ENCODE measurements at regions not wholly inside any gene's neighbourhood (a gene's known extent, or its start where the extent isn't known, plus 50 kb on each side); places are given as distances from the start of the nearest gene placed in this dataset.

GRCh38 chr15:24761704-24762302 lies 86.2 kb downstream of the NPAP1 start:
- no peaks in the 10 kb centered on the region for H3K4me1 ChIP-seq (ENCODE audit: control insufficient read depth, insufficient read depth, low read length)
- in situ Hi-C loops (cut with MboI; ENCODE audit: low sequenced_read_pairs) (no loop called here), dilution Hi-C loops (cut with HindIII; ENCODE audit: low sequenced_read_pairs, unreplicated experiment) (no loop called here), intact Hi-C loops (cut with micrococcal nuclease) (no loop called here)
- CTCF ChIA-PET = interaction anchor here (0.6 to 0.7 kb wide), 2 partner anchors 318 to 837 kb away, joined by 3 read pairs; no protein-coding TSS in a partner anchor
- no peaks in the 10 kb centered on the region for H3K27me3 ChIP-seq (ENCODE audit: control insufficient read depth, insufficient read depth, low read length)
- H3K4ac ChIP-seq (ENCODE audit: low read depth, low read length) = no peak overlapping the region
- H3K9ac ChIP-seq (ENCODE audit: low read depth, low read length) = no peak overlapping the region
- no peak overlapping the region for H3K4me2 ChIP-seq (ENCODE audit: low read depth, low read length)
- H3K18ac ChIP-seq (ENCODE audit: low read depth, low read length) = no peak overlapping the region
- ATAC-seq (ENCODE audit: low read depth) = peak; percentile 56
- no peak overlapping the region for H3K14ac ChIP-seq (replicated peaks; ENCODE audit: low read depth, low read length)
- no peak overlapping the region for H2BK20ac ChIP-seq (ENCODE audit: low read depth, low read length)
- H4K91ac ChIP-seq (ENCODE audit: insufficient read depth, low read depth, low read length) = no peak overlapping the region
- no peak overlapping the region for H2BK5ac ChIP-seq (ENCODE audit: low read depth, low read length, poor library complexity, severe bottlenecking)
- no peak overlapping the region for H3K56ac ChIP-seq (ENCODE audit: extremely low read depth, insufficient read depth, low read length)
- no peak overlapping the region for H2AFZ ChIP-seq (replicated peaks; ENCODE audit: low read length, poor library complexity)
- H4K5ac ChIP-seq (ENCODE audit: low read depth, low read length) = no peak overlapping the region
- H2BK15ac ChIP-seq (ENCODE audit: low read depth, low read length) = no peak overlapping the region
- H3K36me3 ChIP-seq (ENCODE audit: control insufficient read depth, insufficient read depth, low read length) = no peaks in the 10 kb centered on the region
- POLR2A ChIA-PET (ENCODE audit: unreplicated experiment) = no interaction called here
- WGBS, 2 experiments (ENCODE audit: extremely low coverage in 2 of 2, insufficient read length in 1 of 2) = no CpG with 5 or more reads among the region's 5 CpGs
- no TSS peak for BruUV-seq (replicated peaks)
- H3K9me3 ChIP-seq (ENCODE audit: control insufficient read depth, insufficient read depth, low read length) = no peaks in the 10 kb centered on the region
- H4K20me1 ChIP-seq (ENCODE audit: insufficient read depth, low read length) = no peaks in the 10 kb centered on the region
- H3K27ac ChIP-seq (ENCODE audit: insufficient read depth, low read length) = no peak overlapping the region
- DNase-seq = peak; percentile 19
- no peak overlapping the region for H2BK120ac ChIP-seq (ENCODE audit: low read depth, low read length)
- H3K4me3 ChIP-seq (ENCODE audit: insufficient read depth, low read depth, low read length) = no peak overlapping the region
- no peaks in the 10 kb centered on the region for H3K9me1 ChIP-seq (ENCODE audit: insufficient read depth, low read length)
- H4K8ac ChIP-seq (ENCODE audit: low read depth in 2 of 2, low read length in 2 of 2) = no peak overlapping the region
- no peak overlapping the region for H2AK9ac ChIP-seq (replicated peaks; ENCODE audit: low read depth, low read length, poor library complexity)
- no peak overlapping the region for H2AK5ac ChIP-seq (ENCODE audit: low read depth, low read length)
- TF ChIP-seq CEBPB (IDR thresholded peaks at IDR 0.05; ENCODE audit: low read depth, low read length) = no peak
- TF ChIP-seq RAD21 (IDR thresholded peaks at IDR 0.05; ENCODE audit: low read length) = peak; percentile 8; the same call in 1 of the 2 replicates
- peak; percentile 39 for TF ChIP-seq CTCF (conservative IDR thresholded peaks at IDR 0.05; ENCODE audit: low read depth, low read length)
- TF ChIP-seq MXI1 (IDR thresholded peaks at IDR 0.05; ENCODE audit: borderline replicate concordance, low read depth, low read length) = no peak
- TF ChIP-seq SMC3 (IDR thresholded peaks at IDR 0.05; ENCODE audit: low read depth, low read length) = peak; percentile 31; the same call in 1 of the 2 replicates
- TF ChIP-seq RFX5 (IDR thresholded peaks at IDR 0.05; ENCODE audit: low read depth, low read length) = no peak
- TF ChIP-seq NFE2L2 (IDR thresholded peaks at IDR 0.05; ENCODE audit: low read depth, low read length) = no peak
- H3K79me1 ChIP-seq (ENCODE audit: low read depth in 1 of 2, low read length in 2 of 2) = no peaks in the 10 kb centered on the region
- H3K23ac ChIP-seq (ENCODE audit: low read depth, low read length) = no peak overlapping the region

Measured in IMR-90 (cell line).